Muscle of leg (tissue), 3 donors: ENCODE measurements at regions not wholly inside any gene's neighbourhood (a gene's known extent, or its start where the extent isn't known, plus 50 kb on each side); places are given as distances from the start of the nearest gene placed in this dataset.
A peak's percentile ranks its signal among the peaks of the same experiment; 100 is the strongest.

ENCODE experiments used
- DNase-seq: peaks from one replicate; pipeline ENCODE4 v3.0.0; 2013
- H3K27ac ChIP-seq: one replicate; pipeline ENCODE4 v1.5.1; 2013; ENCODE audit warnings: mild to moderate bottlenecking, low read length, control low read depth
- H3K27me3 ChIP-seq: one replicate; pipeline ENCODE4 v1.6.1; 2013; ENCODE audit warnings: low read length; ENCODE audit not compliant: control insufficient read depth, insufficient read depth
- H3K36me3 ChIP-seq: one replicate; pipeline ENCODE4 v1.6.1; 2013; ENCODE audit warnings: low read length; ENCODE audit not compliant: control insufficient read depth, insufficient read depth
- H3K4me1 ChIP-seq: one replicate; pipeline ENCODE4 v1.6.1; 2013; ENCODE audit warnings: low read length; ENCODE audit not compliant: control insufficient read depth, insufficient read depth
- H3K4me3 ChIP-seq: one replicate; pipeline ENCODE4 v1.5.1; 2013; ENCODE audit warnings: low read length, control low read depth
- H3K9me3 ChIP-seq: replicated peaks from 2 replicates; pipeline ENCODE4 v1.6.1; 2013; ENCODE audit warnings: low read depth, low read length; ENCODE audit not compliant: control insufficient read depth
- WGBS: methylation state at CpG from one replicate; pipeline ENCODE4 v1.1.5; 2013; ENCODE audit warnings: missing lambda C conversion rate; ENCODE audit not compliant: insufficient coverage; 5-methylcytosine and 5-hydroxymethylcytosine counted together

- H3K27me3 ChIP-seq, result peaks cover 12% of the 10 kb centered on the region
These were observed 75.3 kb upstream of the CRHR1 start for GRCh38 chr17:45708707-45709290.

DNA sequence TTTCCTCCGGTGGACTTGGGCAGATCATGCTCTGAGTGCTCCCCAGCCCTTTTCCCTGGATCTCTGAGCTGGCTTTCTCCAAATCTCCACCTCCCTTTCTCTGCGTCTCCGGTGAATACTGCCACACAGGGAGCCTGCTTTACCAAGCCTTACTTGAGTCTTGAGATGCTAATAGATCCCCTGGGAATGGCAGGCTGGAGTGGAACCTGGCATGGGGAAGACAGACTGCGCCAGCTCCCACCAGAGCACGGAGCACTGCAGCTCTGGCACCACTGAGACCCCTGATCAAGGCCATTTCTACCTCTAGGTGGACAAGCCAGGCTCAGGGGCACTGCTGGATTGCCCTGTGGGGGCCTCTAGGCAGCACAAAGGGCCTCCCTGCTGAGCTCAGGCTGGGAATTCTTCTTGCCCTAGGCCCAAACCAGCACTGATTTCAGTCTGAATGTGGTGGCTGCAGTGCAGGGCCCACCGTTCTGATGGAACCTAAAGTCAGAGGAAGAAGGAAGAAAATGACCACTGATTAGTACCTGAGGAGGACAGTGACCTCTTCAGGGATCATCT lies 74.3 kb upstream of the CRHR1 start:
- Histone ChIP-seq H3K27me3 (peaks cover 13% of the 10 kb centered on the region), H3K9me3 (no peaks in the 10 kb centered on the region)
- 61% methylated on average over 3 of the region's 6 CpGs for WGBS

More at GRCh38 chr17:45708707-45709290, 75.3 kb upstream of the CRHR1 start:
- WGBS, result 58% methylated on average over 4 of the region's 5 CpGs
- no peak overlapping the region for H3K27ac ChIP-seq
- DNase-seq, result no peak
- no peaks in the 10 kb centered on the region for H3K9me3 ChIP-seq
- H3K4me1 ChIP-seq, result no peaks in the 10 kb centered on the region
- H3K4me3 ChIP-seq, result no peak overlapping the region
- H3K36me3 ChIP-seq, result no peaks in the 10 kb centered on the region

GRCh38 chr17:45715787-45716186 lies 68.3 kb upstream of the CRHR1 start:
- no peaks in the 10 kb centered on the region for H3K4me1 ChIP-seq
- no peaks in the 10 kb centered on the region for H3K36me3 ChIP-seq
- DNase-seq, result no peak
- WGBS, result 62% methylated on average over 2 of the region's 3 CpGs
- H3K4me3 ChIP-seq, result no peak overlapping the region
- peaks cover 32% of the 10 kb centered on the region for H3K27me3 ChIP-seq
- H3K27ac ChIP-seq, result no peak overlapping the region
- H3K9me3 ChIP-seq, result no peaks in the 10 kb centered on the region

More for the DNA sequence above, 74.3 kb upstream of the CRHR1 start:
- Histone ChIP-seq H3K36me3 (no peaks in the 10 kb centered on the region), H3K27ac (no peak overlapping the region), H3K4me1 (no peaks in the 10 kb centered on the region), H3K4me3 (no peak overlapping the region)
- no peak for DNase-seq

DNA sequence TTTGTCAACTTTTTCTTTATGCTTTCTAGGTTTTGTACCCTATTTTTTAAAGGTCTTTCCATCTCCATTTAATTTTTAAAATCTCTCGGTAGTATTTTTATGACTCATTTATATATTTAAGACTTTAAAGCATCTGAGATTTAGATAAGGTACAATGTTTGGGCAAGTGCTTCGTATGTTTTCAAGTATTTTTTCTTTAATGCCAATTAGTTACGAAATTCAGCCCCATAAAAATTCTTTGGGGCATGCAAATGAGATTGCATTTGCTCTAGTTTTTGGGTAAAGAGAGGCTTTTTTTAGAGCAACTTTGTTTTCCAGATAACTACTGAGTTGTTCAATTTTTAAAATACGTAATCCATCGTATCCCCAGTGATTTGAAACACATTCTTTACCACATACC lies 65.3 kb upstream of the CRHR1 start:
- H3K27me3 ChIP-seq, result peaks cover 31% of the 10 kb centered on the region
- no CpG with 5 or more reads among the region's 5 CpGs for WGBS
- H3K9me3 ChIP-seq, result no peaks in the 10 kb centered on the region

GRCh38 chr17:45719335-45720071 lies 64.6 kb upstream of the CRHR1 start:
- 65% methylated on average over 2 of the region's 3 CpGs for WGBS
- Histone ChIP-seq H3K36me3 (no peaks in the 10 kb centered on the region), H3K27me3 (peaks cover 31% of the 10 kb centered on the region), H3K27ac (no peak overlapping the region), H3K9me3 (no peaks in the 10 kb centered on the region), H3K4me3 (no peak overlapping the region), H3K4me1 (no peaks in the 10 kb centered on the region)
- DNase-seq, result peak; percentile 19

More for the DNA sequence above, 65.3 kb upstream of the CRHR1 start:
- Histone ChIP-seq H3K27ac (no peak overlapping the region), H3K36me3 (no peaks in the 10 kb centered on the region), H3K4me1 (no peaks in the 10 kb centered on the region), H3K4me3 (no peak overlapping the region)
- no peak for DNase-seq

DNA sequence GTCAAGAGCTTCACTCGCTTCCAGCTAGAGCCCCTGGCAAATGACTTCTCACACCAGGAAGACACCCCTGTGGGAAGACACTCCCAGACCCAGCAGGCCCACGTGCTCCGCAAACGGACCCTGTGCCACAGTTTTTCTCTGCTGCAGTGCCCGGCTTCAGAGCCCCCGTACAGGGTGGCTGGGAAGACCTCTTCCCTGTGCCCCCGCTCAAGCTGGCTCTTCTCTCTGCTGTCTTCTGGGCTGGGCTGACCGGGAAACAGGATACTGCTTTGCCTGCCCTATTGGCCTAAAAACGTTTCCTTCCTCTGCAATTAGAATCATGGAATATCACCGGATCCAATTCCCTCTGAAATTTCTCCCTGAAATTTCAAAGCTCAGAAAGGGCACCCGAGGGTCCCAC lies 63.7 kb upstream of the CRHR1 start:
- Histone ChIP-seq H3K9me3 (no peaks in the 10 kb centered on the region), H3K27me3 (peaks cover 25% of the 10 kb centered on the region)
- WGBS, result 77% methylated on average over 8 of the region's 11 CpGs

DNA sequence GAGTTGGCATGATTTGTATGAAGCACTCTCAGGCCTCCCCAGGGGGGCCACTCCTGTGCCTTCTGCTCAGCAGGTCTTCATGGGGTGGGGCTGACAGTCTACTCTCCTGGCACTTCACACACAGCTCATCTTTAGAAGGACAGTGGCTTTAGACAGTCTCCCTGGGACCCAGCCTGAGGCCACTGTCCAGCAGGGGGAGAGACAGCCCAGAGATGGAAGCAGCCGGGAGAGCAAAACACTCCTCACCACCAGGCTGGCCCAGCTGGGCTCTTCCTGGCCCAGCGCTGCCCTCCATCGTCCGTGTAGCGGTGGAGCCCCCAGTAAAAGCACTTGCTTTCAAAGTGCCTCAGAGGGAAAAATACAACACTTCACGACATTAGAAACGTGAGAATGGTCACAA lies 62.0 kb upstream of the CRHR1 start:
- Histone ChIP-seq H3K9me3 (no peaks in the 10 kb centered on the region), H3K4me1 (no peaks in the 10 kb centered on the region), H3K27ac (no peak overlapping the region), H3K4me3 (no peak overlapping the region), H3K36me3 (no peaks in the 10 kb centered on the region), H3K27me3 (peaks cover 19% of the 10 kb centered on the region)
- peak; percentile 22 for DNase-seq
- WGBS, result 40% methylated on average over 1 of the region's 7 CpGs

More for the DNA sequence above, 63.7 kb upstream of the CRHR1 start:
- H3K36me3 ChIP-seq, result no peaks in the 10 kb centered on the region
- no peaks in the 10 kb centered on the region for H3K4me1 ChIP-seq
- no peak overlapping the region for H3K4me3 ChIP-seq
- DNase-seq, result no peak
- no peak overlapping the region for H3K27ac ChIP-seq

DNA sequence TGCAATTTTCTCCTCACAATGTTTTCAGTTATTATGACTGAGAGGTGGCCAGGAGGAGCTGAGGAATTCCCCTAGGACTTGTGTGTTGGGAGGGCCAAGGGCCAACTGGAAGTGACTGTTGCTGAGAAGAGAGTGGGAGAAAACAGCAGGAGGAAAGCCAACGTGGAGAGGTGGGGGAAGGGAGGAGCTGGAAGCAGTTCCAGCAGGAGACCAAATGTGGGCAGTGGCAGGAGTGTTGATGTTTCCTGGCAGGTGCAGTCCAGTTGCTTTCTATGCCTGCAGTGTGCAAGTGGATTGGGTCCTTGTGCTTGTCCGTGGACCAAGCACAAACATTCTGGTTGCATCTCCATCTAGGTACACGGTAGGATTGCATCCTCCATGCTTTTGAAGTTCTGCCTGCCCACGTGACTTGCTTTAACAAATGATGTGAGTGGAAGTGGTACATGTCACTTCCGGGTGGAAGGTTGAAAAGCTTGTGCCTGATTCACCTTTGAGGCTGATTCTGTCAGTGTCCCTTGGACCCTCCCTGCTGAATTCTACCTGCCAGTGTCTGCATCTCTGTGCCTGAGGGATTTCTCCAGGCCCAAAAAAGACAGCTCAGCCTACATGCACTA lies 54.7 kb upstream of the CRHR1 start:
- Histone ChIP-seq H3K27ac (no peak overlapping the region), H3K36me3 (no peaks in the 10 kb centered on the region), H3K4me1 (peaks cover 14% of the 10 kb centered on the region), H3K4me3 (no peak overlapping the region), H3K27me3 (peaks cover 5% of the 10 kb centered on the region), H3K9me3 (peaks cover 13% of the 10 kb centered on the region)
- 47% methylated on average over 3 of the region's 5 CpGs for WGBS
- DNase-seq, result peak; percentile 69

DNA sequence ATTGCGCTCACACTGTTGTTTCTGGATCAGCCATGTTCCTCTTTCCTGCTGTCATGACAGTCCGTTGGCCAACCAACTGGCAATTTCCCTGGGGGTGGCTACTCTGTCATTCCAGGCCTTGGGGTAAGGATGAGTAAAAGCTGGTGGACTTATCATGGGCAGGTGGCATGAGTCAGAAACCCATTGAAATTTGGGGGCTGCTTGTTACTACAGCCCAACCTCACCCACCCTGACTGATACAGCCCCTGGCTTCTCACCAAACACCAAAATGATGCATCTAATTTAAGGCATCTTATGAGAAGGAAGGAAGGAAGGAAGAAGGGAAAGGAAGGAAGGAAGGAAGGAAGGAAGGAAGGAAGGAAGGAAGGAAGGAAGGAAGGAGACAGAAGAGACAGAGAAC lies 53.9 kb upstream of the CRHR1 start:
- H3K4me3 ChIP-seq, result no peak overlapping the region
- H3K27ac ChIP-seq, result no peak overlapping the region
- no peak for DNase-seq
- WGBS, result 90% methylated on average over 2 of the region's 2 CpGs
- peaks cover 13% of the 10 kb centered on the region for H3K9me3 ChIP-seq
- peaks cover 5% of the 10 kb centered on the region for H3K27me3 ChIP-seq
- peaks cover 14% of the 10 kb centered on the region for H3K4me1 ChIP-seq
- no peaks in the 10 kb centered on the region for H3K36me3 ChIP-seq

DNA sequence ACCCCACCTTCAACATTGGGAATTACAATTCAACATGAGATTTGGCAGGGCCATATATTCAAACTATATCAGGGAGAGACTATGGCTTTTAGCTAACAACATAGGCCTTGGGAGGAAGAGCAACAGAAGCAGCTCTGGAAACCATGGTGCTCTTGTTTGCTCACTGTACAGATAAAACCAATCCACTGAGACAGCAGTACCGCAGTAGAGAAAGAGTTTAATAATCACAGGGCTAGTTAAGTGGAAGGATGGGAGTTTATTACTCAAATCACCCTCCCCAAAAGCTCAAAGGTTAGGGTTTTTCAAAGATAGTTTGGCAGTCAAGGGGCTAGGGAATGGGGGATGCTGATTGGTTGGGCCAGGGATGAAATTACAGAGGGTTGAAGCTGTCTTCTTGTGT lies 52.7 kb upstream of the CRHR1 start:
- Histone ChIP-seq H3K4me1 (peaks cover 14% of the 10 kb centered on the region), H3K4me3 (no peak overlapping the region), H3K27me3 (peaks cover under 1% of the 10 kb centered on the region), H3K27ac (no peak overlapping the region), H3K9me3 (peaks cover 13% of the 10 kb centered on the region), H3K36me3 (no peaks in the 10 kb centered on the region)
- no peak for DNase-seq
- no CpG with 5 or more reads among the region's 1 CpG for WGBS
